Endothelial cell of umbilical vein (primary cell): ENCODE measurements at regions not wholly inside any gene's neighbourhood (a gene's known extent, or its start where the extent isn't known, plus 50 kb on each side); places are given as distances from the start of the nearest gene placed in this dataset.

Experiments
- BruUV-seq: library from RNA; stranded (reverse); fragments of 400-500 nt; replicated peaks from 2 replicates; lab custom pipeline; 2021; lab: Mats Ljungman, UMichigan
- CTCF ChIA-PET: fragments of 300-600, 350-600 bp; sonication (Branson Sonifier 250); formaldehyde crosslinking; loops from one replicate; lab custom pipeline; 2021; ENCODE audit warnings: antibody characterized with exemption, inconsistent platforms; lab: Charles Lee
- POLR2A ChIA-PET: fragments of 300-600, 350-600 bp; sonication (Branson Sonifier 250); formaldehyde crosslinking; loops from one replicate; lab custom pipeline; 2021; ENCODE audit warnings: antibody characterized with exemption, inconsistent platforms; lab: Charles Lee
- DNase-seq: peaks from one replicate; pipeline ENCODE4 v3.0.0-alpha.2; 2011; ENCODE audit warnings: low read depth, low spot score
- FAIRE-seq: peaks from 2 replicates; lab custom pipeline; 2011; peaks lifted over from hg19 to GRCh38; lab: Jason Lieb, UNC
- H2AFZ ChIP-seq: 2 replicates; pipeline ENCODE4 v1.6.0; 2012; ENCODE audit warnings: low read depth, low read length, control low read depth, inconsistent platforms
- H3K27ac ChIP-seq: 2 replicates; pipeline ENCODE4 v1.5.1; 2011; ENCODE audit warnings: low read depth, mild to moderate bottlenecking, control low read depth, low read length, moderate library complexity; ENCODE audit not compliant: insufficient read depth
- H3K27me3 ChIP-seq, 2 experiments: 2 replicates each; pipeline versions ENCODE4 v1.6.0 to v1.6.1; 2011; ENCODE audit warnings: low read length in 2 of 2, mixed read lengths in 1 of 2; ENCODE audit not compliant: control insufficient read depth in 2 of 2, insufficient read depth in 2 of 2
- H3K36me3 ChIP-seq, 2 experiments: 2 replicates in 1 of 2; 3 replicates in 1 of 2; pipeline ENCODE4 v1.5.1; 2011; ENCODE audit warnings: low read length in 2 of 2, mild to moderate bottlenecking in 1 of 2, moderate library complexity in 1 of 2; ENCODE audit not compliant: control insufficient read depth in 2 of 2, insufficient read depth in 2 of 2; ENCODE audit errors: extremely low read depth in 1 of 2
- H3K4me1 ChIP-seq: 3 replicates; pipeline ENCODE4 v1.5.1; 2011; ENCODE audit warnings: mild to moderate bottlenecking, low read length; ENCODE audit not compliant: control insufficient read depth, insufficient read depth; ENCODE audit errors: extremely low read depth
- H3K4me2 ChIP-seq: 2 replicates; pipeline ENCODE4 v1.6.1; 2011; ENCODE audit warnings: low read length, control low read depth, mixed read lengths; ENCODE audit not compliant: insufficient read depth
- H3K4me3 ChIP-seq, 3 experiments: fragments of 200-600 bp in 1 of 3; sonication (generic), shearing (Covaris generic) in 1 of 3; replicated peaks in 1 of 3; 2 replicates each; pipeline ENCODE4 v1.5.1; 2011 to 2016; ENCODE audit warnings: control low read depth in 3 of 3, low read length in 3 of 3, mild to moderate bottlenecking in 2 of 3, inconsistent platforms in 1 of 3, low read depth in 1 of 3, moderate library complexity in 1 of 3; ENCODE audit not compliant: insufficient read depth in 1 of 3
- H3K79me2 ChIP-seq: 2 replicates; pipeline ENCODE4 v1.6.0; 2012; ENCODE audit warnings: low read length, inconsistent platforms; ENCODE audit not compliant: control insufficient read depth, insufficient read depth
- H3K9ac ChIP-seq: replicated peaks from 2 replicates; pipeline ENCODE3; 2011; ENCODE audit warnings: low read length, control low read depth; ENCODE audit not compliant: insufficient read depth; ENCODE audit errors: extremely low read depth
- H3K9me1 ChIP-seq: replicated peaks from 3 replicates; pipeline ENCODE4 v1.6.0; 2011; ENCODE audit warnings: mild to moderate bottlenecking, low read length; ENCODE audit not compliant: control insufficient read depth, insufficient read depth; ENCODE audit errors: extremely low read depth
- H3K9me3 ChIP-seq: replicated peaks from 2 replicates; pipeline ENCODE4 v1.5.1; 2012; ENCODE audit warnings: low read length, inconsistent platforms; ENCODE audit not compliant: control insufficient read depth, insufficient read depth
- H4K20me1 ChIP-seq: replicated peaks from 2 replicates; pipeline ENCODE3; 2011; ENCODE audit warnings: mild to moderate bottlenecking, low read length; ENCODE audit not compliant: control insufficient read depth, insufficient read depth; ENCODE audit errors: extremely low read depth
- EZH2 ChIP-seq: IDR thresholded peaks from 2 replicates; pipeline ENCODE4 v1.6.1; 2012; ENCODE audit warnings: borderline replicate concordance, low read depth, mild to moderate bottlenecking, moderate library complexity, low read length, inconsistent platforms; ENCODE audit not compliant: severe bottlenecking
- FOS ChIP-seq: IDR thresholded peaks from 2 replicates; pipeline ENCODE4 v1.6.1; 2011; ENCODE audit warnings: mild to moderate bottlenecking, low read length, moderate library complexity, borderline replicate concordance; ENCODE audit not compliant: insufficient read depth
- GATA2 ChIP-seq: IDR thresholded peaks from 2 replicates; pipeline ENCODE4 v1.7.0; 2011; ENCODE audit warnings: low read depth, mild to moderate bottlenecking, moderate library complexity, mixed read lengths, low read length; ENCODE audit not compliant: insufficient read length, insufficient read depth
- JUN ChIP-seq: IDR thresholded peaks from 2 replicates; pipeline ENCODE4 v1.6.1; 2011; ENCODE audit warnings: borderline replicate concordance, low read depth; ENCODE audit not compliant: insufficient read length, insufficient read depth
- MYC ChIP-seq: IDR thresholded peaks from one replicate; pipeline ENCODE4 v1.6.1; 2011; ENCODE audit warnings: mild to moderate bottlenecking, low read depth, low read length
- POLR2A ChIP-seq: IDR thresholded peaks from 2 replicates; pipeline ENCODE4 v1.6.1; 2012; ENCODE audit warnings: low read depth, mild to moderate bottlenecking, control low read depth, low read length
- POLR2AphosphoS5 ChIP-seq: IDR thresholded peaks from 2 replicates; pipeline ENCODE4 v1.6.1; 2012; ENCODE audit warnings: low read depth, mild to moderate bottlenecking, control low read depth, low read length, moderate library complexity; ENCODE audit not compliant: insufficient read depth
- dilution Hi-C: fragments of 300-500 bp; cut with MboI; formaldehyde crosslinking; loops from one replicate; pipeline ENCODE4 v1.15.0; 2019; ENCODE audit warnings: low sequenced_read_pairs; ENCODE audit not compliant: extremely low pct_ligation_motif_present
- intact Hi-C: fragments of 100-400 bp; cut with micrococcal nuclease; formaldehyde crosslinking; loops from one replicate; pipeline ENCODE4 v1.10.0; 2022
- TF ChIP-seq, protein P1 (sequence below): IDR thresholded peaks from 2 replicates; pipeline ENCODE4 v1.6.1; 2011; ENCODE audit not compliant: insufficient read depth, insufficient read length
- TF ChIP-seq, protein P2 (sequence below), 2 donors: IDR thresholded peaks; 1 replicate in 1 of 2; 2 replicates in 1 of 2; pipeline ENCODE4 v1.5.1; 2011; ENCODE audit warnings: low read length in 2 of 2, mild to moderate bottlenecking in 2 of 2, moderate library complexity in 2 of 2, control low read depth in 1 of 2, inconsistent platforms in 1 of 2, low read depth in 1 of 2; ENCODE audit not compliant: insufficient read depth in 1 of 2; ENCODE audit errors: extremely low read depth in 1 of 2

DNA sequence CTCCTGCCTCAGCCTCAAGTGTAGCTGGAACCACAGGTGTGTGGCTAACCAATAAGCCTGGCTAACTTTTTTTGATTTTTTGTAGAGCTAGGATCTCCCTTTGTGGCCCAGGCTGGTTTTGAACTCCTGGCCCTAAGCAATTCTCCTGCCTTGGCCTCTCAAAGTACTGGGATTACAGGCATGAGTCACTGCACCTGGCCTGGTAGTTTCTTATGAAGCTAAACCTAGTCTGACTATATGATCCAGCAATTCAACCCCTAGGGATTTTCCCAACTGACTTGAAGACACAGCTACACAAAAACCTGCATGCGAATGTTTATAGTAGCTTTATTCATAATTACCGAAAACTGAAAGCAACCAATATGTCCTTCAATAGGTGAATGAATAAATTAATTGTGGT is 176.2 kb upstream of the IRX3 start:
- Histone ChIP-seq H3K27me3 (no peaks in the 10 kb centered on the region), H3K4me3 (no peak overlapping the region), H3K79me2 (no peaks in the 10 kb centered on the region), H4K20me1 (no peaks in the 10 kb centered on the region), H3K9me3 (no peaks in the 10 kb centered on the region), H3K4me1 (no peaks in the 10 kb centered on the region), H3K9me1 (no peaks in the 10 kb centered on the region), H3K4me2 (no peak overlapping the region), H2AFZ (no peak overlapping the region), H3K27ac (no peak overlapping the region), H3K9ac (no peak overlapping the region), H3K36me3 (no peaks in the 10 kb centered on the region)
- dilution Hi-C loops, result no loop called here
- TF ChIP-seq POLR2AphosphoS5, result no peak
- TF ChIP-seq FOS, result no peak
- TF ChIP-seq, protein P1, sequence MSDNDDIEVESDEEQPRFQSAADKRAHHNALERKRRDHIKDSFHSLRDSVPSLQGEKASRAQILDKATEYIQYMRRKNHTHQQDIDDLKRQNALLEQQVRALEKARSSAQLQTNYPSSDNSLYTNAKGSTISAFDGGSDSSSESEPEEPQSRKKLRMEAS, result no peak
- no peak for TF ChIP-seq GATA2
- no peak for TF ChIP-seq MYC
- no peak for TF ChIP-seq POLR2A
- TF ChIP-seq JUN, result no peak
- TF ChIP-seq EZH2, result no peak
- TF ChIP-seq, protein P2, sequence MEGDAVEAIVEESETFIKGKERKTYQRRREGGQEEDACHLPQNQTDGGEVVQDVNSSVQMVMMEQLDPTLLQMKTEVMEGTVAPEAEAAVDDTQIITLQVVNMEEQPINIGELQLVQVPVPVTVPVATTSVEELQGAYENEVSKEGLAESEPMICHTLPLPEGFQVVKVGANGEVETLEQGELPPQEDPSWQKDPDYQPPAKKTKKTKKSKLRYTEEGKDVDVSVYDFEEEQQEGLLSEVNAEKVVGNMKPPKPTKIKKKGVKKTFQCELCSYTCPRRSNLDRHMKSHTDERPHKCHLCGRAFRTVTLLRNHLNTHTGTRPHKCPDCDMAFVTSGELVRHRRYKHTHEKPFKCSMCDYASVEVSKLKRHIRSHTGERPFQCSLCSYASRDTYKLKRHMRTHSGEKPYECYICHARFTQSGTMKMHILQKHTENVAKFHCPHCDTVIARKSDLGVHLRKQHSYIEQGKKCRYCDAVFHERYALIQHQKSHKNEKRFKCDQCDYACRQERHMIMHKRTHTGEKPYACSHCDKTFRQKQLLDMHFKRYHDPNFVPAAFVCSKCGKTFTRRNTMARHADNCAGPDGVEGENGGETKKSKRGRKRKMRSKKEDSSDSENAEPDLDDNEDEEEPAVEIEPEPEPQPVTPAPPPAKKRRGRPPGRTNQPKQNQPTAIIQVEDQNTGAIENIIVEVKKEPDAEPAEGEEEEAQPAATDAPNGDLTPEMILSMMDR (IDR thresholded peaks at IDR 0.05; ENCODE audit: extremely low read depth in 1 of 2, insufficient read depth in 1 of 2, low read depth in 1 of 2, low read length in 2 of 2), result no peak
- ChIA-PET POLR2A (no interaction called here), CTCF (no interaction called here)
- FAIRE-seq (no peak), DNase-seq (no peak)
- no TSS peak for BruUV-seq
- intact Hi-C loops, result no loop called here
